ENCODE measurements at regions not wholly inside any gene's neighbourhood (a gene's known extent, or its start where the extent isn't known, plus 50 kb on each side); places are given as distances from the start of the nearest gene placed in this dataset.

GRCh38 chr10:83607959-83608745, 531.2 kb upstream of the GHITM start:
- TF ChIP-seq CTCF (IDR thresholded peaks at IDR 0.05): no peak
- no peak for TF ChIP-seq POLR2A (IDR thresholded peaks at IDR 0.05)

Data from uterus (tissue), 2 donors.